ENCODE measurements at regions not wholly inside any gene's neighbourhood (a gene's known extent, or its start where the extent isn't known, plus 50 kb on each side); places are given as distances from the start of the nearest gene placed in this dataset.
A peak's percentile ranks its signal among the peaks of the same experiment; 100 is the strongest.

DNA sequence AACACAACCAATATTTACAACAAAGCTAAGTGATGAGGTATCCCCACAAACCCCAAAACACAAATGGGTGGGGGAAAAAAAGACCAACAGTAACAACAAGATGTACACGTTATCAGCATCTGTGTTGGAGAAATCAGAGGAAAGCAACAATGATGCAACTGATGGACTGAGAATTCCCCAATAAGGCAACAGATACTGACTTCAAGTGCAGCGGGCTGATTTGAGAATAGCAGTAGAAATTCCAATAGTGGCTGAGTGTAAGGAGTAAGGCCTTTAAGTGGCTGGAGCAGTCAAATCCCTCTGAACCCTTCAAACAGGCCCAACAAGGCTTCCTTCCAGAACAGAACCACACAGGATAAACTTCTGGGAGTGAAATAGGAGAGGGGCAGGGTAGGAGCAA is 97.6 kb downstream of the TM2D1 start:
- Histone ChIP-seq H3K36me3 (ENCODE audit: control insufficient read depth, insufficient read depth, low read length) (no peaks in the 10 kb centered on the region), H3K4me1 (ENCODE audit: control insufficient read depth, insufficient read depth, low read length, poor library complexity, severe bottlenecking) (no peaks in the 10 kb centered on the region), H3K9me3 (ENCODE audit: control insufficient read depth, low read length) (no peaks in the 10 kb centered on the region), H3K4me3 (ENCODE audit: extremely low read depth, insufficient read depth, low read length, poor library complexity, severe bottlenecking) (no peak overlapping the region), H3K27ac (ENCODE audit: low read depth, low read length, severe bottlenecking) (no peak overlapping the region)
- WGBS, 2 experiments (ENCODE audit: insufficient coverage in 2 of 2), result 86% methylated on average over 1 of the region's 2 CpGs; no CpG with 5 or more reads in 1 of the 2 experiments

DNA sequence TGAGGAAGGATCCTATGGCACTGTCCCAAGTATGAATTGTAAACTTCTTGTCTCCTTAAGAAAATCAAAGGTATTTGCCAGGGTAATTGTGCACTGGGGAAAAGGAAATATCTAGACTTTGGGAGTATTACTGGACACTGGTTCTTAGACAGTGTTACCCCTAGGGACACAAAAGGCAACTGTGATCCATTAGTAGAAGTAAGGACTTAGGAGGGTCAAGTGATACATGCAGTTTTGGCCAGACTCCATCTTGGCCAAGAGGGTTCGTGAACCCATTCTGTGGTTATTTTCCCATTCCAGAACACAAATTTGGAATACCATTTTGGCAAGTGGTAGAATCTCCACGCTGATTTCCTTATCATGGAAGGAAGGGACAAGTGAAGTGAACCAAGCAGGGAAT is 98.1 kb downstream of the TM2D1 start:
- H3K9me3 ChIP-seq (ENCODE audit: control insufficient read depth, low read length), result no peaks in the 10 kb centered on the region
- no peak overlapping the region for H3K4me3 ChIP-seq (ENCODE audit: extremely low read depth, insufficient read depth, low read length, poor library complexity, severe bottlenecking)
- no peak overlapping the region for H3K27ac ChIP-seq (ENCODE audit: low read depth, low read length, severe bottlenecking)
- H3K36me3 ChIP-seq (ENCODE audit: control insufficient read depth, insufficient read depth, low read length), result no peaks in the 10 kb centered on the region
- 100% methylated on average over 1 of the region's 2 CpGs for WGBS, 2 experiments (ENCODE audit: insufficient coverage in 2 of 2)
- no peaks in the 10 kb centered on the region for H3K4me1 ChIP-seq (ENCODE audit: control insufficient read depth, insufficient read depth, low read length, poor library complexity, severe bottlenecking)

DNA sequence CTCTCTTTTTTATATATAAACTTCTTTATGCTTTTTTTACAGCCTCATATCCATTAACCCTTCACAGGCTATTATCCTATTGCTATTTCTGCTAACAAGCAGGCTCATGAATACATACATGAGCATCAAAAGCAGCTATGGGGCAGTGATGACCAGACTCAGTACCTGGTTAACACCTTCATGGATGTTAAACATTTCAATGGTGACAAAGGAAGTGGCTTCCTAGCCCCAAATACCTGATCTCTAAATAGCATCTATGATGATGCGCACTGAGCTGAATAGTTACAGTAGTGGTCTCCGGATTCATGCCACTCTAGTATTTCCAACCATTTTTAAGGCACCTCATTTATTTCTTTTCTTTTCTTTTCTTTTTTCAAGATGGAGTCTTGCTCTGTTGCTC is 101.1 kb downstream of the TM2D1 start:
- Histone ChIP-seq H3K36me3 (ENCODE audit: control insufficient read depth, insufficient read depth, low read length) (no peaks in the 10 kb centered on the region), H3K4me3 (ENCODE audit: extremely low read depth, insufficient read depth, low read length, poor library complexity, severe bottlenecking) (no peak overlapping the region), H3K4me1 (ENCODE audit: control insufficient read depth, insufficient read depth, low read length, poor library complexity, severe bottlenecking) (no peaks in the 10 kb centered on the region), H3K9me3 (ENCODE audit: control insufficient read depth, low read length) (no peaks in the 10 kb centered on the region), H3K27ac (ENCODE audit: low read depth, low read length, severe bottlenecking) (no peak overlapping the region)
- WGBS, 2 experiments (ENCODE audit: insufficient coverage in 2 of 2), result 85 to 100% methylated on average over 2 of the region's 2 CpGs

DNA sequence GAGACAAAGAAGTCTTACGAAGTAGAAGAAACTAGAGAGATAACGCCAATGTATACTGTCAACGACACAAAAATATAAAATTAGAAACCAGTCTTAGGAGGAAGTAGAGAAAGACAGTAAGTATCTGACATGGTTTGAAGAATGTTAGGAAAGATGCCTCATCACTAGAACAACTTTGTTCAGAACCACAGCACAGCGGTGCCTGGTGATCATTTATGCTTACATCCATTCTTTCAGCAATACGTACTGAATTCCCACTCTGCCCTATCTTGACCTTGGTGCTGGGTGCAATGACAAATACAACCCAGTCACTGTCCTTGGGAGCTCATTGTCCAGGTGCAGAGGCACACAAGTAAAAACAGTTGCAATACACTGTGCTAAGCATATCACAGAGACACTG is 104.4 kb downstream of the TM2D1 start:
- Histone ChIP-seq H3K4me3 (ENCODE audit: extremely low read depth, insufficient read depth, low read length, poor library complexity, severe bottlenecking) (no peak overlapping the region), H3K9me3 (ENCODE audit: control insufficient read depth, low read length) (no peaks in the 10 kb centered on the region), H3K27ac (ENCODE audit: low read depth, low read length, severe bottlenecking) (no peak overlapping the region), H3K4me1 (ENCODE audit: control insufficient read depth, insufficient read depth, low read length, poor library complexity, severe bottlenecking) (peaks cover 9% of the 10 kb centered on the region), H3K36me3 (ENCODE audit: control insufficient read depth, insufficient read depth, low read length) (no peaks in the 10 kb centered on the region)
- 93 to 100% methylated on average over 2 to 5 of the region's 5 CpGs for WGBS, 2 experiments (ENCODE audit: insufficient coverage in 2 of 2)

DNA sequence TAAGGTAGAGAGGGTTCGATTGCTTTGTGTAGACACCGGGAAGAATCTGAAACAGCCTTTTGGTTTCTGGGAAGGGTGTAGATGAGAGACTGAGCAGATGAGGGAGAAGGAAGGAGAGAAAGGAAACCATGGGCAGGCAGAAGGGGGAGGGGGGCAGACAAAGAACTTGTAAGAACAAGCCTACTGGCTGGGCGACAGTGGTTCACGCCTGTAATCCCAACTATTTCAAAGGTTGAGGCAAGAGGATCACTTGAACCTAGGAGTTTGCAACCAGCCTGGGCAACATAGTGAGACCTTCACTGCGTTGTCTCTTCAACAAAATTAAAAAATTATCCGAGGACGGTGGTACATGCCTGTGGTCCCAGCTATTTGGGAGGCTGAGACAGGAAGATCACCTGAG is 106.2 kb downstream of the TM2D1 start:
- H3K4me3 ChIP-seq (ENCODE audit: extremely low read depth, insufficient read depth, low read length, poor library complexity, severe bottlenecking), result no peak overlapping the region
- H3K36me3 ChIP-seq (ENCODE audit: control insufficient read depth, insufficient read depth, low read length), result no peaks in the 10 kb centered on the region
- no peaks in the 10 kb centered on the region for H3K9me3 ChIP-seq (ENCODE audit: control insufficient read depth, low read length)
- WGBS, 2 experiments (ENCODE audit: insufficient coverage in 2 of 2), result 87 to 90% methylated on average over 6 to 7 of the region's 7 CpGs
- no peak overlapping the region for H3K27ac ChIP-seq (ENCODE audit: low read depth, low read length, severe bottlenecking)
- peaks cover 9% of the 10 kb centered on the region for H3K4me1 ChIP-seq (ENCODE audit: control insufficient read depth, insufficient read depth, low read length, poor library complexity, severe bottlenecking)

DNA sequence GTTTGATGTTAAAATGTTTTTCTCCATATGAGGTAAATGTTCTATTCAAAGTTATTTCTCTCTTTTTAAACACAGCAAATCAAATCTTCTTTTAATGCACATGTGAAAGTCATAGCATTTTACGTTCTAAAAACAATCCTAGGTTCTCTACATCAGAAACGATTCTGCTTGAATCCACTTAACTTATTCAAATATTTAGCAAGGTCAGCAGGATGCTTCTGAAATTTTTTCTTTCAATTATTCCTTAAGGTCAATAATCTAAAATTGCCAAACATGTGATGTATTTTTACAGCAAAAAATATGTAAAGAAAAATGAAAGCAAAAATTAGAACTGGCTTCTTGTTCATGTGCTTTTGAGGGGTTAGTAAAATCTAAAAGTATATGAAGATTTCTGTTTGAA is 106.7 kb downstream of the TM2D1 start:
- no peak overlapping the region for H3K27ac ChIP-seq (ENCODE audit: low read depth, low read length, severe bottlenecking)
- H3K4me1 ChIP-seq (ENCODE audit: control insufficient read depth, insufficient read depth, low read length, poor library complexity, severe bottlenecking), result peaks cover 9% of the 10 kb centered on the region
- H3K4me3 ChIP-seq (ENCODE audit: extremely low read depth, insufficient read depth, low read length, poor library complexity, severe bottlenecking), result no peak overlapping the region
- WGBS, 2 experiments (ENCODE audit: insufficient coverage in 2 of 2), result 68 to 100% methylated on average over 1 to 2 of the region's 2 CpGs
- H3K9me3 ChIP-seq (ENCODE audit: control insufficient read depth, low read length), result no peaks in the 10 kb centered on the region
- H3K36me3 ChIP-seq (ENCODE audit: control insufficient read depth, insufficient read depth, low read length), result no peaks in the 10 kb centered on the region

DNA sequence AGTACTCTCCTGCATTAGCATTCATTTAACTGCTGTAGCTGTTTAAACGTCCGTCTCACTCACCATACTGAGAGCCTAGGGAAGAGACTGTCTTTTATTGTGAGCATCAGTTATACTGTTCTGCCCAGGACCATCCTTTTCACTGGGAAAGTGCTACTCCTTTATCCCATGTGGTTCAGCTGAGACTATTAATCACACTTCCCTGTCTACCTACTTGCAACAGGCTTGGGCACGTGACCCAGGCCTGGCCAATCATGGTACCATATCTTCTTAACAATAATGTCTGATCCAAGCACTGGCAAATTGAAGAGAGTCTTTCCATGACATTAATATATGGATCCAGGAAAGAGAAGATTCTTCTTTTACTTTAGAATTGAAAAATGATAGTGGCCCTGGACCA is 108.1 kb downstream of the TM2D1 start:
- Histone ChIP-seq H3K9me3 (ENCODE audit: control insufficient read depth, low read length) (no peaks in the 10 kb centered on the region), H3K4me1 (ENCODE audit: control insufficient read depth, insufficient read depth, low read length, poor library complexity, severe bottlenecking) (peaks cover 9% of the 10 kb centered on the region), H3K4me3 (ENCODE audit: extremely low read depth, insufficient read depth, low read length, poor library complexity, severe bottlenecking) (no peak overlapping the region), H3K27ac (ENCODE audit: low read depth, low read length, severe bottlenecking) (peak overlapping the region; percentile 84), H3K36me3 (ENCODE audit: control insufficient read depth, insufficient read depth, low read length) (no peaks in the 10 kb centered on the region)
- WGBS, 2 experiments (ENCODE audit: insufficient coverage in 2 of 2), result 88 to 94% methylated on average over 1 to 2 of the region's 3 CpGs

DNA sequence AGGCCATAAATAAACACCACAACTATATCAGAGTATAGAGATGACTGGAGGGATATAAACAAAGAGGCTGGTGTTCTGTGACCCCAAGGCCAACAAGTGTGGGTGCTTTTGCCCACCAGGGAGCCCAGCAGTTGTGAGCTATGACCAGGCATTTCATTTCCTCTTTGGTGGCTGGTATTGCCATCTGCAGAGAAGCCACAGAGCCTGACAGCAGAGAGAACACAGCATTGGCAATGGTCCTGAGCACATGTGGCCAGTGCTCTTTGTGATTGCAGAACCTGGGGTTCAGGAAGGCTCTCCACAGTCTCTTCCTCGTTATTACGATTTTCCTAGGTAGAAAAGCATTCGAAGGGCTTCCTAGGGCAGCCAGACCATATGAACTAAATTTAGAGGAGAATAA is 112.3 kb downstream of the TM2D1 start:
- WGBS, 2 experiments (ENCODE audit: insufficient coverage in 2 of 2), result 100% methylated on average over 2 of the region's 3 CpGs; no CpG with 5 or more reads in 1 of the 2 experiments
- no peak overlapping the region for H3K4me3 ChIP-seq (ENCODE audit: extremely low read depth, insufficient read depth, low read length, poor library complexity, severe bottlenecking)

DNA sequence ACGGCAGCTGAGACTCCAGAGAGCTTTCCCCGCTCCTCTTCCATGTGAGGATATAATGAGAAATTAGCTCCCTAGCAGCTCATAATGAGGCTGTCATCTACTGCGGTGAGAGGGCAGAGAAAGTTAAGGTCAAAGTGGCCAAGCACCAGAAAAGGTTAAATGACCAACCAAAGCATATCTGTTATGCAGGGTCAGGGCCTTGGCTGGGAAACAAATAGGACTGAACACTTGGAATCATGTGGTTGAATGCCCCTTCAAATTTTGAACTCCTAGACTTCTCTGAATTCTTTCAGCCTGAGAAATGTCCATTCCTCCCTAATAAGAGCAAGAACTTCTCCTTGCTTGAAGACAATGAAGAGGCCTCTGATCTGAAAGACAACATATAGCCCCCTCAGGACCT is 115.9 kb downstream of the TM2D1 start:
- Histone ChIP-seq H3K36me3 (ENCODE audit: control insufficient read depth, insufficient read depth, low read length) (no peaks in the 10 kb centered on the region), H3K9me3 (ENCODE audit: control insufficient read depth, low read length) (no peaks in the 10 kb centered on the region), H3K4me3 (ENCODE audit: extremely low read depth, insufficient read depth, low read length, poor library complexity, severe bottlenecking) (no peak overlapping the region), H3K27ac (ENCODE audit: low read depth, low read length, severe bottlenecking) (no peak overlapping the region), H3K4me1 (ENCODE audit: control insufficient read depth, insufficient read depth, low read length, poor library complexity, severe bottlenecking) (no peaks in the 10 kb centered on the region)
- WGBS, 2 experiments (ENCODE audit: insufficient coverage in 2 of 2), result 94 to 100% methylated on average over 2 to 3 of the region's 3 CpGs

More for the DNA sequence above, 112.3 kb downstream of the TM2D1 start:
- Histone ChIP-seq H3K9me3 (ENCODE audit: control insufficient read depth, low read length) (no peaks in the 10 kb centered on the region), H3K36me3 (ENCODE audit: control insufficient read depth, insufficient read depth, low read length) (no peaks in the 10 kb centered on the region), H3K27ac (ENCODE audit: low read depth, low read length, severe bottlenecking) (no peak overlapping the region), H3K4me1 (ENCODE audit: control insufficient read depth, insufficient read depth, low read length, poor library complexity, severe bottlenecking) (peaks cover 9% of the 10 kb centered on the region)

DNA sequence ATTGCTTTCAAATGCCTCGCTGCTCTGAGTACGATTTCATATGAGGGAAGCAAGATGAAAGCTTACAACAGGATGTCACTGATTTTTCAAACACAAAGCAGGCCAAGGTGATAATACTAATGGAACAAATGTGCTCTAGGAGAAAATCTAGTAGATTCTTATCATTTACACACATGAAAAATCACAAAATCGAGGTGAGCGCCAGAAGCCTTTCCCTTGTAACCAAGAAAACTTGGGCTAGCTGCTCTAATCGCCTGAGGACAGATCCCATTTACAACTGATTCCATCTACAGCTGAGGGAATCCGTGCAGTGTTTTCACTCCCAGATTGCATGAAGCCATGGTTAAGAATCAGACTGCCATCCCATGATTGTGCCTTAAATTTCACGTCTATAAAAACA is 117.5 kb downstream of the TM2D1 start:
- Histone ChIP-seq H3K4me1 (ENCODE audit: control insufficient read depth, insufficient read depth, low read length, poor library complexity, severe bottlenecking) (no peaks in the 10 kb centered on the region), H3K36me3 (ENCODE audit: control insufficient read depth, insufficient read depth, low read length) (no peaks in the 10 kb centered on the region), H3K27ac (ENCODE audit: low read depth, low read length, severe bottlenecking) (no peak overlapping the region), H3K4me3 (ENCODE audit: extremely low read depth, insufficient read depth, low read length, poor library complexity, severe bottlenecking) (no peak overlapping the region), H3K9me3 (ENCODE audit: control insufficient read depth, low read length) (no peaks in the 10 kb centered on the region)
- 88 to 92% methylated on average over 5 of the region's 7 CpGs for WGBS, 2 experiments (ENCODE audit: insufficient coverage in 2 of 2)

DNA sequence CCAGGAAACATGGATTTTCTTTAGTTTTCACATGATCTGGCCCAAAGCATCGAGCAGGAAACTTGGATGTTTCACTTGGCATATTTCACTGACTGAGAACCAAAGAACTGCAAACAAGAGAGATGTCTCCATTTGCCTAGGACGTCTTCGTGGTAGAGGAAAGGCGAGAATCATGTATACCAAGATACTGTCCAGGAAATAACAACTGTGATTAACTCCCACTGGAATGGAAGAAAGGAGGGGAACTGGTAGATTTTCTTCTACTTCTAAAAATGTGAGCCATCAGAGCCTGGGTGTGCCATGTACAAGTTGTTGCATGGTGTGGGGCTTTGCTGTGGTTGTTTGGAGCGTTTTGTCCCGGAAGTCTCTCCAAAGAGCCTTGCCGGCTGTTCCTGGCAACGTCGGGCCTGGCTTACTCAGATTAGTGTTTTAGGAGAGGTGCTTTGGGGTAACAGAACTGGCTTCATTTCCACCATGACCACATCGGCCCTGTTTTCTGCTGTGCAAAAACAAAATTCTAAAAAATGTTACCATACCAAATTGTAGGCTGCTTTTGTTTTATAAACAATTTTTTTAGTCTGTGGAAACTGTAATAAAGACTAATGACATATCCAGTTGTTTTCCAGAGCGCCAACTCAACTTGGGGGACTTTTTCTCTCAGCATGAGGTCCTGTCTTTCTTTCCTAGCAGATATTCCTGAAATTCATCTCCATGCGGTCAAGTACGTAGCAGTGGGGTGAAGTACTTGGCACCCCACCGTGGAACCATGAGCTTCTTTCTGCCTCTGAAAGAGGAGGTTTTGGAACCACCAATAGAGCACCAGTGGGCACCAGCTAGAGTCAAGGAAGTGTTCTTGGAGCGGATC is 118.3 kb downstream of the TM2D1 start:
- no peak overlapping the region for H3K27ac ChIP-seq (ENCODE audit: low read depth, low read length, severe bottlenecking)
- no peaks in the 10 kb centered on the region for H3K9me3 ChIP-seq (ENCODE audit: control insufficient read depth, low read length)
- H3K4me3 ChIP-seq (ENCODE audit: extremely low read depth, insufficient read depth, low read length, poor library complexity, severe bottlenecking), result no peak overlapping the region
- no peaks in the 10 kb centered on the region for H3K36me3 ChIP-seq (ENCODE audit: control insufficient read depth, insufficient read depth, low read length)
- WGBS, 2 experiments (ENCODE audit: insufficient coverage in 2 of 2), result 88 to 96% methylated on average over 6 to 12 of the region's 15 CpGs
- H3K4me1 ChIP-seq (ENCODE audit: control insufficient read depth, insufficient read depth, low read length, poor library complexity, severe bottlenecking), result no peaks in the 10 kb centered on the region
